ENCODE measurements at regions not wholly inside any gene's neighbourhood (a gene's known extent, or its start where the extent isn't known, plus 50 kb on each side); places are given as distances from the start of the nearest gene placed in this dataset.

- Histone ChIP-seq H3K4me3 (no peak overlapping the region), H3K27me3 (ENCODE audit: control insufficient read depth in 2 of 2, insufficient read depth in 2 of 2, low read length in 2 of 2) (no peaks in the 10 kb centered on the region), H3K9me3 (replicated peaks; ENCODE audit: control insufficient read depth, insufficient read depth, low read depth, low read length) (no peaks in the 10 kb centered on the region), H4K20me1 (replicated peaks; ENCODE audit: control insufficient read depth, insufficient read depth, low read length) (no peaks in the 10 kb centered on the region), H3K27ac (ENCODE audit: extremely low read depth, low read depth, low read length) (no peak overlapping the region), H3K9me1 (ENCODE audit: control insufficient read depth, insufficient read depth, low read length) (no peaks in the 10 kb centered on the region), H3K79me2 (ENCODE audit: control insufficient read depth, insufficient read depth, low read length) (no peaks in the 10 kb centered on the region), H3K4me1 (replicated peaks in 1 of 2; ENCODE audit: control insufficient read depth in 2 of 2, insufficient read depth in 2 of 2, low read length in 2 of 2) (no peaks in the 10 kb centered on the region), H2AFZ (ENCODE audit: low read depth, low read length) (no peak overlapping the region), H3K9ac (ENCODE audit: insufficient read depth in 1 of 2, low read depth in 2 of 2, low read length in 2 of 2) (no peak overlapping the region), H3K4me2 (ENCODE audit: insufficient read depth, low read length) (no peak overlapping the region), H3K36me3 (ENCODE audit: control insufficient read depth, insufficient read depth, low read length) (no peaks in the 10 kb centered on the region)
- no TSS peak for BruUV-seq (replicated peaks)
- DNase-seq (ENCODE audit: extremely low read depth in 1 of 4, low spot score in 3 of 4) (no peak), ATAC-seq (no peak), FAIRE-seq (no peak)
- intact Hi-C loops (cut with micrococcal nuclease), result no loop called here
- POLR2A ChIA-PET, result no interaction called here
- CTCF ChIA-PET (ENCODE audit: low intra/inter-chr PET ratio), result no interaction called here
- in situ Hi-C loops (cut with MboI), result no loop called here
- TF ChIP-seq MEF2D (tag; conservative IDR thresholded peaks at IDR 0.05; ENCODE audit: low read depth) (no peak), SRSF9 (IDR thresholded peaks at IDR 0.05; ENCODE audit: borderline replicate concordance, low read depth, low read length) (no peak), ZNF280A (IDR thresholded peaks at IDR 0.05; ENCODE audit: low read depth, partially characterized antibody) (no peak), VEZF1 (CRISPR knock-in tag; IDR thresholded peaks at IDR 0.05) (no peak), ZNF311 (CRISPR knock-in tag; IDR thresholded peaks at IDR 0.05) (no peak), ZNF586 (CRISPR knock-in tag; conservative IDR thresholded peaks at IDR 0.05) (no peak), FOXM1 (IDR thresholded peaks at IDR 0.05; ENCODE audit: low read depth) (no peak), FOXM1 (CRISPR knock-in tag; IDR thresholded peaks at IDR 0.05; ENCODE audit: low read depth) (no peak), FOS (IDR thresholded peaks at IDR 0.05; ENCODE audit: extremely low read depth, insufficient read length) (no peak), MTF1 (CRISPR knock-in tag; IDR thresholded peaks at IDR 0.05; ENCODE audit: borderline replicate concordance) (no peak), ZSCAN32 (CRISPR knock-in tag; IDR thresholded peaks at IDR 0.05) (no peak), TCF15 (CRISPR knock-in tag; IDR thresholded peaks at IDR 0.05) (no peak), ZFP36 (IDR thresholded peaks at IDR 0.05; ENCODE audit: low read depth, low read length, partially characterized antibody) (no peak), KLF1 (tag; IDR thresholded peaks at IDR 0.05) (no peak), NFIX (CRISPR knock-in tag; IDR thresholded peaks at IDR 0.05; ENCODE audit: low read depth) (no peak), ZBTB9 (CRISPR knock-in tag; IDR thresholded peaks at IDR 0.05) (no peak), NCOA2 (IDR thresholded peaks at IDR 0.05; ENCODE audit: partially characterized antibody in 2 of 2) (no peak), PYGO2 (tag; IDR thresholded peaks at IDR 0.05) (no peak), ATF2 (CRISPR knock-in tag; IDR thresholded peaks at IDR 0.05) (no peak)
Observed at GRCh38 chrX:16222151-16222550, 54.9 kb downstream of the MAGEB17 start.
